PFSK-1 (cell line): ENCODE measurements at regions not wholly inside any gene's neighbourhood (a gene's known extent, or its start where the extent isn't known, plus 50 kb on each side); places are given as distances from the start of the nearest gene placed in this dataset.

ENCODE experiments used
- FOXP2 ChIP-seq: optimal IDR thresholded peaks from 2 replicates; pipeline ENCODE3; 2011; ENCODE audit warnings: borderline replicate concordance, control low read depth, inconsistent platforms; ENCODE audit not compliant: insufficient read depth; ENCODE audit errors: extremely low read length, extremely low read depth
- POLR2AphosphoS5 ChIP-seq: IDR thresholded peaks from 2 replicates; pipeline ENCODE4 v1.6.1; 2012; ENCODE audit warnings: low read depth, mild to moderate bottlenecking, control low read depth, low read length, moderate library complexity
- SIN3A ChIP-seq: IDR thresholded peaks from 2 replicates; pipeline ENCODE4 v1.6.1; 2012; ENCODE audit warnings: mild to moderate bottlenecking, low read length, moderate library complexity, borderline replicate concordance; ENCODE audit not compliant: insufficient read depth
- TAF1 ChIP-seq: IDR thresholded peaks from 2 replicates; pipeline ENCODE4 v1.6.1; 2012; ENCODE audit warnings: low read length, control low read depth, borderline replicate concordance; ENCODE audit not compliant: insufficient read depth
- TF ChIP-seq, protein P1 (sequence below), 2 experiments: IDR thresholded peaks; 2 replicates each; pipeline versions ENCODE4 v1.6.1 to v1.8.0; 2011 to 2012; ENCODE audit warnings: low read depth in 2 of 2, low read length in 2 of 2, control low read depth in 1 of 2, inconsistent platforms in 1 of 2, mild to moderate bottlenecking in 1 of 2, moderate library complexity in 1 of 2; ENCODE audit not compliant: insufficient read depth in 1 of 2

DNA sequence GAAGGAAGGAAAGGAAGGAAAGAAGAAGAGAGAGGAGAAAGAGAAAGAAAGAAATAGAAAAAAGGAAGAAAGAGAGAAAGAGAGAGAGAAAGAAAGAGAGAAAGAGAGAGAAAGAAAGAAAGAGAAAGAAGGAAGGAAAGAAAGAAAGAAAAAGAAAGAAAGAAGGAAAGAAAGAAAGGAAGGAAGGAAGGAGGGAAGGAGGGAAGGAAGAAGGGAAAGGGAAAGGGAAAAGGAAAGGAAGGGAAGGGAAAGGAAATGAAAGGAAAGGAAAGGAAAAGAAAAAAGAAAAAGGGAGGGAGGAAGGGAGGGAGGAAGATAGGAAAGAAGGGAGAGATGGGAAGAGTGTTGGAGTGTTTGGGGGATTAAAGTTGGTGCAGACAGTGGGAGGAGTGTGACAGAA lies 450.1 kb downstream of the GBE1 start:
- TF ChIP-seq, protein P1, sequence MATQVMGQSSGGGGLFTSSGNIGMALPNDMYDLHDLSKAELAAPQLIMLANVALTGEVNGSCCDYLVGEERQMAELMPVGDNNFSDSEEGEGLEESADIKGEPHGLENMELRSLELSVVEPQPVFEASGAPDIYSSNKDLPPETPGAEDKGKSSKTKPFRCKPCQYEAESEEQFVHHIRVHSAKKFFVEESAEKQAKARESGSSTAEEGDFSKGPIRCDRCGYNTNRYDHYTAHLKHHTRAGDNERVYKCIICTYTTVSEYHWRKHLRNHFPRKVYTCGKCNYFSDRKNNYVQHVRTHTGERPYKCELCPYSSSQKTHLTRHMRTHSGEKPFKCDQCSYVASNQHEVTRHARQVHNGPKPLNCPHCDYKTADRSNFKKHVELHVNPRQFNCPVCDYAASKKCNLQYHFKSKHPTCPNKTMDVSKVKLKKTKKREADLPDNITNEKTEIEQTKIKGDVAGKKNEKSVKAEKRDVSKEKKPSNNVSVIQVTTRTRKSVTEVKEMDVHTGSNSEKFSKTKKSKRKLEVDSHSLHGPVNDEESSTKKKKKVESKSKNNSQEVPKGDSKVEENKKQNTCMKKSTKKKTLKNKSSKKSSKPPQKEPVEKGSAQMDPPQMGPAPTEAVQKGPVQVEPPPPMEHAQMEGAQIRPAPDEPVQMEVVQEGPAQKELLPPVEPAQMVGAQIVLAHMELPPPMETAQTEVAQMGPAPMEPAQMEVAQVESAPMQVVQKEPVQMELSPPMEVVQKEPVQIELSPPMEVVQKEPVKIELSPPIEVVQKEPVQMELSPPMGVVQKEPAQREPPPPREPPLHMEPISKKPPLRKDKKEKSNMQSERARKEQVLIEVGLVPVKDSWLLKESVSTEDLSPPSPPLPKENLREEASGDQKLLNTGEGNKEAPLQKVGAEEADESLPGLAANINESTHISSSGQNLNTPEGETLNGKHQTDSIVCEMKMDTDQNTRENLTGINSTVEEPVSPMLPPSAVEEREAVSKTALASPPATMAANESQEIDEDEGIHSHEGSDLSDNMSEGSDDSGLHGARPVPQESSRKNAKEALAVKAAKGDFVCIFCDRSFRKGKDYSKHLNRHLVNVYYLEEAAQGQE (IDR thresholded peaks at IDR 0.05; ENCODE audit: insufficient read depth in 1 of 2, low read depth in 2 of 2, low read length in 2 of 2), result no peak
- TF ChIP-seq SIN3A (no peak), TAF1 (no peak), POLR2AphosphoS5 (no peak), FOXP2 (no peak)
